Kasumi-1 (cell line): ENCODE measurements at regions not wholly inside any gene's neighbourhood (a gene's known extent, or its start where the extent isn't known, plus 50 kb on each side); places are given as distances from the start of the nearest gene placed in this dataset.

Experiments
- DNase-seq, 2 experiments: peaks; one replicate each; lab custom pipeline; 2025; lab: John Stamatoyannopoulos, UW

DNA sequence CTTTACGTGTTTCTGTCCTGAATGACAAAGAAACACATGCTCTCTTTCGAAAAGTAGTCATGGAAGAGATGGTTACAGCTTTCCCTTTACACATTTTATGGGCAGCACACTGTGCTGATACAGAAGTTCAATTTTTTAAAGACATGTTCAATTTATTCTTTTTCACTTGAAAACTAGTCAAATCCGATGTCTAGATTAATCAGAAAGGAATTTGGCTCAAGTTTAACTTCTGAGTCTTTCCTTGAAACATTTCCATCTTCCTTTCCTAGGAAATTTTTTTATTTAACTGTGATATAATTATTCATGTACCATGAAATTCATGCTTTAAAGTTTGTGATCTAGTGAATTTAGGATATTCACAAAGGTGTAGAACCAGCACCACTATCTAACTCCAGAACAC is 360.1 kb downstream of the TNS3 start:
- DNase-seq: no peak

DNA sequence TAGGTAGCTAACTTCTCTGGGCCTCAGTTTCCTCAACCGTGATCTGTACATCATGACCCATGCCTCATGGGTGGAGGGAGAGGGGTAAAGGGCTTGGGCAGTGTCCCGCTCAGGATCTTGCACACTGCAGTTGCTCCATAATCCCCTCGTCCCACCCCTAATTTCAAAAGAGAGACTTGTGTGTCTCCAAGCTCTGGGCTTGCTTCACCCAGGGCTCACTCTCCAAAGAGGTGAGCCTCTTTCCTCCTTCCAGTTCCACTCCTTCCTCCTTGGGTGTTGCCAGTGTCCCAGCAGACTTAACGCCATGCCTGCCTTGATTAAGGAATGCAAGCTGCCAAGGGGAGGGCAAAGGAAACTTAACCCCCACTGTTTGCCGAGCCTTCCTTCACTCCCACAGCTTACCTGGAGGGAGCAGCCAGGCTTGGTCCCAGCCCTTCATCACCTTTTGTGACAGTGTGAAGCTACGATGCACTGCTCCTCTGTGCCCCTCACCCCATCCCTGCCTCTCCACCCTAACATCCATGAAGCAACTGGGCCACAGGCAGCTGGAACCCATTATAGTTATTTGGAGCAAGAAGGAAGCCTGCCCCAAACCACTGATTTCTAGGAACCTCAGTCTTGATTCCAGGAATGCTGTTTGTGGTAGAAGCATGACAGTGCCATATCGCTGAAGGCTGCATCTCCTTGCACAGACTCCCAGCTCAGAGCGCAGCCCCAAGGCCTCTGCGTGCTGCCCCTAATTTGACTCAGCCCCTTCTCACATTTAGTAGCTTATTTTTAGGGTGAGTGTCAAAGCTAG is 363.3 kb downstream of the TNS3 start:
- DNase-seq: no peak

DNA sequence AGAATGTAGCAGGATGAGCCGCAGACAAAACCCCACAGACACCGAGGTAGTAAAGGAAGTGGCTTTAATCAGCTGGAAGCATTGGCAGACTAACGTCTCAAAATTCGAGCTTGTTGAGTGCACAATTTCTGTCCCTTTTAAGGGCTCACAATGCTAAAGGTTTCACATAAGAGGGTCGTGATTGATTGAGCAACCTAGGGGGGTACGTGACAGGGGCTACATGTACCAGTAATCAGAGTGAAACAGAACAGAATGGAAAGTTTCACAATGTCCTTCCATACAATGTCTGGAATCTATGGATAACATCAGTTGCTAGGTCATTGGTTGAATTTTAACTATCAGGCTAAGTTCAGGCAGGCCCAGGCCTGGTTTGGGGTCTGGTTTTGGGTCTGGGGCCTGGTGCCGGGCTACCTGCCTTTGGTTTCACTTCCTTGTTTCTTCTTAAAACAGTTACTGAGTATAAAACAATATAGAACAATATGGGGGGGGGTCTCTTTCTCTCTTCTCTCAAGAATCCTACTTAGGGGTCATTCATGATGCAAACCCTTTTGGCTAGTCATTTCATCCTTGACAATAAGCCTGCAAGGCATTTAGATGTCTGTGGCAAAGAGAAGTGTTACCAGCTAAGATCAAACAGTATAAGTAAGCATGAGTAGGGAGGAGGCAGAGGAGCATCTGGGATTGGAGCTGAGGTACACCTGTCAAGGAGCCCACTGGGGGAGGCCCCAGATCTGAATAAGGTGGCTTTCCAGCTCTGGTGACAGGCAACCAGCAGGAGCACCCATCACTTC is 364.1 kb downstream of the TNS3 start:
- DNase-seq: no peak

DNA sequence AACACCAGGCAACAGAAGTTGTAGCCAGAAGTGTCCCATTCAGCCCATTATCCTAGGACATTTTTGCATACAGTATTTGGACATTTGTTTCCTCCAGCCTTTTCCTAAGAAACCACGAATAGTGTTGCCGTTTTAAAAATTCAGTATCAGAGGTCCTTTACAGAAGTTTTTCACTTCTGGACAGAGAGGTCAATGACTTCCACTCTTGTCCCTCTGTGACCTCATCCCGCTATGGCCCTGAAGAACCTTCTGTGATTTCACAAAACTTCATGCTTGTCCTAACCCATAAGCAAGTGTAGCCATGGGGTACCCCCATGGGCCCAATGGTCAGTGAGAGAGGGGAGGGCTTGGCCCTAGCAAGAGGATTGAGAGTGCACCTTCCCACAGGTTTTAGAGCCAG is 364.8 kb downstream of the TNS3 start:
- no peak for DNase-seq

DNA sequence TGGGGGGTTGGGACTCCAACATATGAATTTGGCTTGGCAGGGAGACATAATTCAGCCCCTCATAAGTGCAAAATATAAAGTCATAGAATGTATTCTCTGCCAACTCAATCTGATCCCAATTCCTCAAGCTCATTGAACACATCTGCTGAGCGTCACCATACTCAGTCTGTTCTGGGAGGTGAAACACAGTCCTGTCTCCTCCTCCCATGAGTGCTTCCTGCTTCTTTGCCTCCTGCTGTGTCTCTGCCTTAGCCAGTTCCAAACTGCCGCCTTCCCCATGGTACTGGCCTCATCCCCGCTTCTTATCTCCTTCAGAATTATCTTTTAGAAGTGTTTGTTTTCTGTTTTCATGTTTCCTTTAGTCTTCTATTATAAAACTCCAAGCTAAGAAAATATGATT is 365.5 kb downstream of the TNS3 start:
- DNase-seq: no peak

DNA sequence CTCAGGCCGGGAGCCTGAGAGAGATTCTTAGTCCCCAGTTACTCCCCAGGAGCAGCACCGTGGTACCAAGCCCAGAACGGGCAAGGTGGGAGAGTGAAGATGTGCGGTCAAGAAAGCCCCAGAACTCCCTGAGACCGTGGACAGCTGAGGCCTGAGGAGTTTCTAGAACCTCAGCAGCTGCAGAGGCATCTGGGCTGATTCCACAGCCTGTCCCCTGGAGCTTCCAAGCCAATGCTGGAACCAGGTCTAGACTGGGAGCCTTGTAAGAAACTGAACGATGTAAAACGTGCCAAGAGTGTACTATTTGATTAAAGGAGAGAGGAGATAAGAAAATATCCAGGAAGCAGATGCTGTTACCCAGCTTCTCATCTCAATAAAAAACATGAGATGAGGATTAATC is 366.3 kb downstream of the TNS3 start:
- DNase-seq: no peak

DNA sequence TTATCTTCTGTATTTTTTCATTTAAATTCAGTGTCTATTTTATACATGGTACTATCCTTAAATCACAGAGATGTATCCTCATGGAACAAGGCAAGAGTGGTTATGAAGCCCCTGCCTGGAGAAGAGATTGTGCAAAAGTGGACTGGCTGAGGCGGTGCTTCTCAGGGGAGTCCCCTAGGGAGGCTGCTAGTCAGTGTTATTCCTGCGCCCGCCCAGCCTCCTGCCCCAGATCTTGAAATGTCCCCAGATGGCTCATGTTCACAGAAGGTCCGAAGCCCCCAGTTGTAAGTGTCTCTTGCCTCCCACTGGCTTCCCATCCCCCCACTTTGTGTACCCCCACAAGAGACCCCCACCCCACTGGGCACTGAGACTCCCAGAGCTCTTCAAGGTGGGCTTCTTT is 366.9 kb downstream of the TNS3 start:
- DNase-seq: no peak

DNA sequence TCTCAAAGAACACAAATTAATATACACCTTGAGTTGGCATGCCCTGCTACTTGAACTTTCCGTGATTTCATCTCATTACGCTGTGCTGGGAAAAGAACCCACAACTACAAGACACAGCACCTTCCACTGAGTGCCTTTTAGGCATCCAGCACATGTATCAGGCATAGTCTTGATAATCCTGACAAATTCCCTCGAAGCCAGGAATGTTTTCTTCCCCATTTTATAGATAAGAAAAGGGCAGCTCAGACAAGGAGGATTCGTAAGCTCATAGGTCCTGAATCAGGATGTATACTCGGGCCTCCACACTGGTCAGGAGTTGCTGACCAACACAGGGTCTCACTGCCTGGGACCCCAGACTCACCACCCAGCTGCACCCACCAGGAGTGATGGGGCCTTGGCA is 368.6 kb downstream of the TNS3 start:
- DNase-seq: no peak

DNA sequence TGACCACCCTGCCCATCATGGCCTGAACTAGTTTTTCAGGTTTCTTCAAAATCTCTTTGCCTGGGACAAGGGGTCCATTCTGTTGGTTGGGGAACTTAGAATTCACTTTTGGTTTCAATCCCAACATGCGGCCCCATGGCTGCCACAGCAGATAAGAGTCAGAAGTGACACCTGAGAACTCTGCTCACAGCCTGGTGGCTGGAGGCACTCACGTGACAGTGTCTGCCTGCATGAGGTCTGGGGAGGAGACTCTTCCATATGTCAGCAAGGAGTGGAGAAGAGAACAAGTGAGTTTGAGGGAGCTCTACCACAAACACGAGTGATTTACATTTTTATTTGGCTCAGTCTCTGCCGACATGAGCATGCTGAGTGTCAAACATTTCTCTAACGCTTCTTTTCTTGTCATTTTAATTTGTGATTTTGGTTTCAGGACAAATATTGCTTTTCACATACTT is 370.4 kb downstream of the TNS3 start:
- DNase-seq: no peak

DNA sequence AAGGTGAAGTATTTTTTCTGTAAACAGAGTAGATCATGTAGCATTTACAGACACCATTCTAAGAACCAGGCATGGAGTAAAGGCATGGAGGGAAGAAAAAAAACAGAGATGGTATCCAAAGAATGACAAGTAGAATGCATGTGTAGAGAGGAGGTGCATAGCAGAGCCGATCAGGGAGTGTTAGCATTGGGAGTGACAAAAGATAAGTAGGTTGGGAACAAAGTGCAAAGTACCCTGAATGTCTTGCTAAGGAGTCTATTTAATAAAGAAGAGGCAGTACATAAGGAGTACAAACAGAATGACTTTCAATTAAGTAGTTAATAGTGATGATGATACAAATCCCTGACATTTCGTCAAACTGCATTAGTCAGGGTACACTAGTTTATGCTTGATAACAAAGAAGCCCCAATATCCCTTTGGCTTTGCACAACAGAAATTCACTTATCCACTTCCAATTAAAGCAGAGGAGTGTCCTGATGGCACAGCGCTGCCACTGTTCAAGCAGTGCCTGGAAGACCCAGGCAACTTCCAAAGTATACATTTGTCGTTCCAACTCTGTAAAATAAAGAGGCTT is 371.5 kb downstream of the TNS3 start:
- DNase-seq: no peak

DNA sequence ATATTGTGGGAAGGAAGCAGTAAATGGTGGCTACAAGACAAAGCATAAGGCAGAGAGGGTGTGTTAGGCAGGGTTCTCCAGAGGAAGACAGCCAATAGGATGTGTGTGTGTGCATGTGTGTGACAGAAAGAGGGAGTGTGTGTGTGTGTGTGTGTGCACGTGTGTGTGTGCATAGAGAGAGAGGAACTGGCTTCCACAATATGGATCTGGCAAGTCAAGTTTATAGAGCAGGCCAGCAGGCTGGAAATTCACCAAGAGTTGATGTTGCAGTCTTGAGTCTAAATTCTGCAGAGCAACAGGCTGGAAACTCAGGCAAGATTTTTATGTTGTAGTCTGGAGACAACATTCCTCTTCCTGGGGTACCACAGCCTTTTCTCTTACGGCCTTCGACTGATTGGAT is 374.0 kb downstream of the TNS3 start:
- no peak for DNase-seq

DNA sequence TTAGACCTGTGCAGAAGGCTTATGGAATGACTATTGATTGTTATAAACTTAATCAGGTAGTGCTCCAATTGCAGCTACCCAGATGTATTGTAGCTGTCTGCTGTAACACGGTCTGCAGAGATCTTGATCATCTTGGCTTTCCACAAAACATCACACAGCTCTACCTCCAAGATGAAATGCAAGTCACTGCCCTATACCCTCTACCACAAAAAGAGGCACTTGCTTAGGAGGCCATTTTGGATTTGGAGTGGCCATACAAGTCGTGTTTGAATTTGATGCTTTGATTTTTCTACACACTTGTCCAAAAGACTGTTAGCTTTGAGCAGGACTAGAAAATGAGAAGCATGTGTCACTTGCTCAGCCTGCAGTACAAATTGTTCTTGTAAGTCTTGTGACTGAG is 377.2 kb downstream of the TNS3 start:
- DNase-seq: no peak

DNA sequence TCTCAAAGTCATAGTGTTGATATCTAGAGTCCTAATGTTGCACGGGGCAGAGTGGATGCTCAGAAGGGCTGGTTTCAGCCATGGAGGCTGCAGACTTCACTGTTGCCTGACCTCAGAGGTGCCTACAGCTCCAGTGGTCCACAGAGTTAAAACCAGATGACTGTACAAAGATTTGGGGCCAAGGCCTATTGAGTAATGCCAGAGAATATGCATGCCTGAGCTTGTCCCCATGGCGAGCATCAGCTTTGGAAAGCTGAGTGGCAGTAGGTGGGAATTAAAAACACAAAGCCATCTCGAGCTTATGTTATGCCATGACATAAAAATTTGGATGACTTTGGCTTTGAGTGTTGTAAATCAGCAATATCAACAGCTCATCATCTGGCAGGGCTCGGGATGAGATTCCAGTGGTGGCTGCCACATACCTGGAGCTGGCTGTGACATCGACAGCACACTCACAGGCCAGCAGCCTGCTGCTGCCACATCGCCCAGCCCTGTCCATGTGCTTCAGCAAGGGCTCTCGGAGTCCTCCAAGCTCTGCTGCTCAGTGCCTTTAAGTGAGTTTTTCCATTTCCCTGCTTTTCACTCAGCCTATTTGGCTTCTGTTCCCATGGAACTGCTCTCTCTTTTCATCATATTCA is 379.6 kb downstream of the TNS3 start:
- no peak for DNase-seq

DNA sequence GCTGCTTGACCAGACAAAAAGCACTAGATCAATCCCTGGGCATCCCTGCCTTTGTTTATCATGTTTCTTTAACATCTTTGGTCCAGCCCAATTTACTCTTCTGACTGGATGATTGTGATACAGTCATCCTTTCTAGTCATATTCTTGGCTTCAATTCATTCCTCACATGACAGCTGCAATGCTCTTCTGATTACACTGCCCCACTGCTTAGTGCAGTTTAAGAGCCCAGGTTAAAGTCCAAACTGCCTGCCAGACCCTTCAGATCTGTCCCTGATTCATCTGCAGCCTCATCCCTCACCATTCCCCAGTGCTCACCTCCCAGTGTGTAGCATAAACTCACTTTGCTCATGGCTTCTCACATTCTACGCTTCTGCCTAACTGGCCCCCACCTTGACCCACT is 383.8 kb downstream of the TNS3 start:
- no peak for DNase-seq

DNA sequence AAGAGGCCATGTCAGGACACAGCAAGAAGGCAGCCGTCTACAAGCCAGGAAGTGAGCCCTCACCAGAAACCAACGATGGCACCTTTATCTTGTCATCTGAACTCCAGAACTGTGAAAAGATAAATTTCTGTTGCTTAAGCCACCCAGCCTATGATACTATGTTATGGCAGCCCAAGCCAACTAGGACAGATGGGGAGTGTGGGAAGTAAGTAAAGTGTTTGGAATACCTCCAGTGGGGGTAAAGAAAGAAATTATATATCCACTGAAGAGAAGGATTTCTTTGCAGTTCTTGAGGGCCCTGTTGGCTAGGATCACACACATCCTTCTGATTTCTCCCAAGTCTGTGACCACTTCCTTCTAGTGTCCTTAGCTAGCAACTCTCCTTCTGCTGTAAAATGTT is 384.4 kb downstream of the TNS3 start:
- no peak for DNase-seq

DNA sequence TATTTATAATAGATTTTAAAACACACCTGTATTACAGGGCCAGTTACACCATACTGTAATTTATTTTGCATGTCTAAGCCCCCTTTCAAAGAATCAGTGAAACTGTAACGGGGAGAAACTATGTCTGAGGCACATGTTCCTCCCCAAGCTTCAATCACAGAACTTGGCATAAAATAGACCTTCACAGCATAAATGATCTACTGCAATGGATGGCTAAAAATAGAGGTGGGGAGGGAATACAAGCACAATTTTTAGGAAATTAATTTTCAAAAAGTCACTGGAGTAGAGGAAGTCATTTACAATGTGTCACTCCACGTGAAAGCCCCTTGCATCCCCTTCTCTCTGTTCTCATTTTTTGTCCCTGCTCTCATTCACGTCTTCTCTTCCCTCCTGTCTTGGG is 385.2 kb downstream of the TNS3 start:
- DNase-seq: no peak

DNA sequence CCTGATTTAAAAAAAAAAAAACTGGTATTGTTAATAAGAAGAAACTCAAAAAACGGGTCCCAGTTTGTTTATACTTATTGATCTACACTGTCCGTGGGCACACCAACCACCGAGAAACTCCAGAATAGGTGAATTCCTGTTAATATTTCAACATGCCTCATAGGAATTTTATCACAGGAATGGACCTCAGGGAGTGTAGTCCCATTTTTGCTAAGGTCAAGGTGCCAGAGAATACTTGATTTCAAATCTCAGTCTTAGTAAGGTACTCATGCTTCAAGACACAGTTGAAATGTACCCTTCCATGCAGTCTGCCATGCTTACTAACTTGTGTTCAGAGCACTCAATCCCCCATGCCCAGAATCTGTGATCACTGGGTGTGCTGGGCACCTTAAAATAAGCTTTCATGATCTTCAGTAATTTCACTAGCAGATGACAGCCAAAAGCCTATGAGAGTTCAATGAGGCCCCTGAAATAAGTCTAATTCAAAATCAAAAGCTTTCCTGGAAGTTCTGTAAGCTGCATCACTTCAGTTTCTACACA is 385.7 kb downstream of the TNS3 start:
- no peak for DNase-seq

DNA sequence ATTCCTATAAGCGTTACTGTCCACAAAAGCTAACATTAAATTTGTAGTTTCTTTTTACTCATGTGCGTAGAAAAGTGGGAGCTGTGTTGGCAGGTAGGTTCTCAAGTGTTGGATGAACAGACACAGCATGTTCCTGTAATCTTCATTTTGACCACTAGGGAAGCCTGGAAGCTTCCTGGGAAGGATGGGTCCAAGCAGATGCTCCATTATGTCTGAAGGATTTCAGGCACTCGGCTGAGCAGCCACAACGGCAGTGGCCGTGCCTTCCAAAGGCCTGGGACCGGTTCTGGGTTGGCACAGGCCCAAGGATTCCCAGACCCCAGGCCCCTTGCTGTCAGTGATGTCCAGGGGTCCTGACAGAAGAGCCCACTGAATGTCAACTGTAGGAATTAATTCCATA is 386.3 kb downstream of the TNS3 start:
- DNase-seq: no peak

DNA sequence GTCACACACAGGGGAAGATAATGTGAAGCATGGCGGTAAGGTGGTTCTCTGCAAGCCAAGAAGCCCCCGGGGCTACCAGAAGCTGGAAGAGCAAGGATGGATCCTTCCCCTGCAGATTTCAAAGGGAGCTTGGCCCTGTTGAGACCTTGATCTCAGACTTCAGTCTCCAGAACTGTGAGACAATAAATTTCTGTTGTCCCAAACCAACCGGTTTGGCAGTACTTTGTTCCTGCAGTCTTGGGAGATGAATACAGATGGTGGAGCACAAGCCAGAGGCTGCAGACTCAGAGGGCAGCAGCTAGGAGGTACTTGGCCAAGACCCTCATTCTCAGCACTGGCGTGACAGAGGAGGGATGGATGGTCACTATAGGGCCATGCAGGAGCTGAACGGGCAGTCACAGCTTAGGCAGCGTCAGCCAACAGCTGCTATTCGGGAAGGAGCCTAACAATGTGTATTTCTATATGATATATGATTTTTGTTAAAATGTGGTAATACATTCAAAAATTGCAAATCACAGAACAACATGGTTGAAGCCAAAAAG is 387.3 kb downstream of the TNS3 start:
- no peak for DNase-seq

DNA sequence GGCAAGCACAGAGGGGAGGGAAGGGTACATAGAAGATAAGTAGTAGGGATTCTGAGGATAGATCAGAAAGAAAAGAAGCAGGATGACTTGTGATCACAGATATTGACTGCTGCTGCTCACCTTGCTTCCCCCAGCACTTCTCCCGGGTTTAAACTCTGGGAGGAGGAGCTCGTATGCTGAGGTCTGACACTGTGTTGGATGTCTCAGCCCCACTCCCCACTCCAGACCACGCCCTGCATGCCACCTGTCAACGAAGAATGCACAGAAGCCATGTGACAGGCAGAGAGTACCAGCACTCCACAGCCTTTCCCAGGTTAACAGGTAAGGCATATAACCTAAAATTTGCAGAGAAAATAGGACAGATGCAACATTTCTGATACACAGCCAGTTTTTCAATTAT is 388.9 kb downstream of the TNS3 start:
- DNase-seq: no peak

DNA sequence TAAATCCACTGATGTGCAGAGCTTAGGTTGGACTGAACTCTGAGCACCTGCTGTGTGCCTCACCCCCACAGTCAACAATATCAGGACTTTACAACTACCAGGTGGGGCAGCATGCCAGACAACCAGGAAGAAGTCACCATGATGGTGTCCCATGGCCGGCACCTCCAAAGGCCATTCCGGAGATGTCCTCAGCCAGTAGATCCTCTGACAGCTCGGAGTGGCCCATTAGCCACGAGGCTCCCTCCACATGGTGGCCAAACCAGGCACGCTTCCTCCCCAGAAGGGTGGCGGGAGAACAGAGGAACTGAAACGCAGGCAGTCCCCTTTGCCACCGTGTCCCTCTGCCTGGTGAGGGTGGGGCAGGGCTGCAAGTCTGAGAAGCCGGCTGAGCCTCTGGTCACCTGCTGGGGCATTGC is 390.0 kb downstream of the TNS3 start:
- no peak for DNase-seq

DNA sequence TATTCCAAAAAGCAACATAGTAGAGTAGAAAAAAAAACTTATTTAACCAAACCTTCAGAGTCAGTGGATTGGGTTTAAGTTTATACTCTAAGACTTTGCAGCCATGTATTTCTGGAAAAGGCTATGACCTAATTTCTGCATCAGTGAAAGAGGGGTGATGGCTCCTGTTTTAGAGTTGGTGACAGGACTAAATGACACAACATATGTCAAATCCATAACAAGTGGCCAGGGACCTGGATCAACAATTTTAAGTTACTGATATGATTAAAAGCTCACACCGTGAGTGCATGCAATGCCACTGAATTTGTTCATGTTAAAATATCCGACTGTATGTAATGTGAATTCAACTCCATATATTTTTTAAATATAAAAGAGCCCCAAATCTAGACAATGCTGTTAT is 390.6 kb downstream of the TNS3 start:
- DNase-seq: no peak
